Psoas muscle (tissue), 7 donors: ENCODE measurements at regions not wholly inside any gene's neighbourhood (a gene's known extent, or its start where the extent isn't known, plus 50 kb on each side); places are given as distances from the start of the nearest gene placed in this dataset.

Experiments
- ATAC-seq, 4 donors: fragments of 200-7000 bp; cut with Tn5 transposase; one replicate each; pipeline ENCODE4 v1.9.1; 2020; ENCODE audit warnings: moderate library complexity in 3 of 4, mild to moderate bottlenecking in 2 of 4
- DNase-seq, 2 donors: peaks; one replicate each; pipeline ENCODE4 v3.0.0-alpha.2; 2020
- H3K27ac ChIP-seq: fragments of 200-600 bp; one replicate; pipeline ENCODE4 v1.8.0; 2022
- H3K27me3 ChIP-seq, 3 donors: fragments of 200-600 bp in 1 of 3; one replicate each; pipeline versions ENCODE4 v1.6.1 to v1.8.0; 2013 to 2022; ENCODE audit warnings: low read length in 2 of 3, mild to moderate bottlenecking in 2 of 3, moderate library complexity in 1 of 3; ENCODE audit not compliant: insufficient read depth in 3 of 3
- H3K36me3 ChIP-seq, 2 donors: fragments of 200-600 bp in 1 of 2; one replicate each; pipeline versions ENCODE4 v1.6.1 to v1.8.0; 2013 to 2022; ENCODE audit warnings: low read depth in 1 of 2, mild to moderate bottlenecking in 1 of 2, moderate library complexity in 1 of 2; ENCODE audit not compliant: insufficient read depth in 1 of 2
- H3K4me1 ChIP-seq: fragments of 200-600 bp; one replicate; pipeline ENCODE4 v1.8.0; 2022
- H3K4me3 ChIP-seq: fragments of 200-600 bp; one replicate; pipeline ENCODE4 v1.8.0; 2022; ENCODE audit warnings: mild to moderate bottlenecking
- H3K9me3 ChIP-seq: fragments of 200-600 bp; one replicate; pipeline ENCODE4 v1.8.0; 2022
- CTCF ChIP-seq: fragments of 200-600 bp; IDR thresholded peaks from one replicate; pipeline ENCODE4 v1.8.0; 2022; ENCODE audit warnings: antibody characterized with exemption
- WGBS, 3 donors: extraction: QIAGEN DNeasy Blood & Tissue Kit; methylation state at CpG; one replicate each; pipeline versions ENCODE4 v1.1.6 to v1.1.7; 2013; 5-methylcytosine and 5-hydroxymethylcytosine counted together
- intact Hi-C, 2 donors: fragments of 100-400 bp; cut with DNase I; formaldehyde crosslinking; loops; one replicate each; pipeline versions ENCODE4 v1.11.0 to v1.14.2; 2022
- donor health status: healthy with polysubstance abuse.
- donor health status: DM: no; HTN: no; CAD: no; lungs with moderate emphysema.
- donor health status: Bipolar disorder and iron deficiency.
- donor health status: healthy.
- donor health status: DM: yes; HTN: yes; CAD: no.
- donor health status: DM: no; HTN: no; CAD: no.
- donor health status: DM: yes; HTN: yes; CAD: no.

- Histone ChIP-seq H3K27me3 (peaks cover 0 to 7% (median 3%) of the 10 kb centered on the region in 3 donors), H3K4me1 (no peaks in the 10 kb centered on the region), H3K36me3 (no peaks in the 10 kb centered on the region), H3K4me3 (no peak overlapping the region), H3K27ac (no peak overlapping the region), H3K9me3 (peaks cover 13% of the 10 kb centered on the region)
- ATAC-seq = no peak
- intact Hi-C loops = no loop called here
- 77 to 82% (median 77%) methylated on average over 6 of the region's 6 CpGs for WGBS, 3 donors
- no peak for DNase-seq
- TF ChIP-seq CTCF = no peak
Observed at GRCh38 chr12:116478243-116478773, 80.9 kb upstream of the MAP1LC3B2 start.

GRCh38 chr12:116480210-116480810 is 78.9 kb upstream of the MAP1LC3B2 start:
- WGBS, 3 donors = 80 to 84% (median 84%) methylated on average over 3 of the region's 3 CpGs
- ATAC-seq = no peak
- no peak for TF ChIP-seq CTCF
- no peak for DNase-seq
- intact Hi-C loops = no loop called here
- H3K4me3 ChIP-seq = no peak overlapping the region
- no peak overlapping the region for H3K27ac ChIP-seq
- H3K9me3 ChIP-seq = peaks cover 12% of the 10 kb centered on the region
- H3K27me3 ChIP-seq = peaks cover 0 to 7% (median 3%) of the 10 kb centered on the region in 3 donors
- H3K4me1 ChIP-seq = no peaks in the 10 kb centered on the region
- H3K36me3 ChIP-seq = no peaks in the 10 kb centered on the region

- Histone ChIP-seq H3K9me3 (peaks cover 5% of the 10 kb centered on the region), H3K4me3 (no peak overlapping the region), H3K4me1 (no peaks in the 10 kb centered on the region), H3K27me3 (peaks cover 0 to 7% (median 3%) of the 10 kb centered on the region in 3 donors), H3K27ac (no peak overlapping the region), H3K36me3 (no peaks in the 10 kb centered on the region)
- DNase-seq (no peak), ATAC-seq (no peak)
- WGBS, 3 donors = 59 to 70% (median 59%) methylated on average over 9 of the region's 9 CpGs
- intact Hi-C loops = no loop called here
- TF ChIP-seq CTCF = no peak
Observed at GRCh38 chr12:116481726-116482125, 77.5 kb upstream of the MAP1LC3B2 start.

- 65 to 80% (median 70%) methylated on average over 20 of the region's 20 CpGs for WGBS, 3 donors
- intact Hi-C loops = no loop called here
- peaks cover under 1% of the 10 kb centered on the region for H3K9me3 ChIP-seq
- peaks cover 0 to 7% (median 3%) of the 10 kb centered on the region in 3 donors for H3K27me3 ChIP-seq
- ATAC-seq (no peak), DNase-seq (no peak)
- no peak overlapping the region for H3K27ac ChIP-seq
- H3K4me1 ChIP-seq = no peaks in the 10 kb centered on the region
- no peaks in the 10 kb centered on the region for H3K36me3 ChIP-seq
- H3K4me3 ChIP-seq = no peak overlapping the region
- TF ChIP-seq CTCF = no peak
Observed at GRCh38 chr12:116482179-116482578, 77.0 kb upstream of the MAP1LC3B2 start.

- ATAC-seq = no peak
- H3K27ac ChIP-seq = no peak overlapping the region
- H3K4me1 ChIP-seq = no peaks in the 10 kb centered on the region
- H3K4me3 ChIP-seq = no peak overlapping the region
- no peaks in the 10 kb centered on the region for H3K36me3 ChIP-seq
- DNase-seq = no peak
- 92 to 95% (median 95%) methylated on average over 6 of the region's 6 CpGs for WGBS, 3 donors
- H3K9me3 ChIP-seq = no peaks in the 10 kb centered on the region
- no peak for TF ChIP-seq CTCF
- H3K27me3 ChIP-seq = peaks cover 0 to 7% (median 3%) of the 10 kb centered on the region in 3 donors
- intact Hi-C loops = no loop called here
Observed at GRCh38 chr12:116482859-116483258, 76.3 kb upstream of the MAP1LC3B2 start.
